ENCODE measurements at regions not wholly inside any gene's neighbourhood (a gene's known extent, or its start where the extent isn't known, plus 50 kb on each side); places are given as distances from the start of the nearest gene placed in this dataset.

DNA sequence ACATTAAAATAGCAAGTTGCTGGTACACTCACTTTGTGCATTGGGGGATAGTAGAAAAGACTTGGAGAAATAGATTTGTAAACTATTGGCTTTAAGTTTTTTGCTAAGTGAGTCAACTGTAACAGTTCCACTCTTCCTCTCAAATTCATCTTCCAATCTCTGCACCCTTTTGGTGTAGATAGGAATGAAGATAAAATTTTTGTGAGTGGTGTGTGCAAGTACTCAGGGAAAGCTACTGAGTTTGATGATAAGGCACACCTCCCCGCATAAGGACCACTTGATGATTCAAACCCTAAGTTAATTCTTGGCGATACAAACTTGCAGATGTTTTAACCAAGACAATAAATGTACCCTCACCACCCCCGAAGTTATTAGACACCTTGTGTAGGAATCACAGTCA, 168.3 kb upstream of the SLITRK1 start:
- TF ChIP-seq, protein P1, sequence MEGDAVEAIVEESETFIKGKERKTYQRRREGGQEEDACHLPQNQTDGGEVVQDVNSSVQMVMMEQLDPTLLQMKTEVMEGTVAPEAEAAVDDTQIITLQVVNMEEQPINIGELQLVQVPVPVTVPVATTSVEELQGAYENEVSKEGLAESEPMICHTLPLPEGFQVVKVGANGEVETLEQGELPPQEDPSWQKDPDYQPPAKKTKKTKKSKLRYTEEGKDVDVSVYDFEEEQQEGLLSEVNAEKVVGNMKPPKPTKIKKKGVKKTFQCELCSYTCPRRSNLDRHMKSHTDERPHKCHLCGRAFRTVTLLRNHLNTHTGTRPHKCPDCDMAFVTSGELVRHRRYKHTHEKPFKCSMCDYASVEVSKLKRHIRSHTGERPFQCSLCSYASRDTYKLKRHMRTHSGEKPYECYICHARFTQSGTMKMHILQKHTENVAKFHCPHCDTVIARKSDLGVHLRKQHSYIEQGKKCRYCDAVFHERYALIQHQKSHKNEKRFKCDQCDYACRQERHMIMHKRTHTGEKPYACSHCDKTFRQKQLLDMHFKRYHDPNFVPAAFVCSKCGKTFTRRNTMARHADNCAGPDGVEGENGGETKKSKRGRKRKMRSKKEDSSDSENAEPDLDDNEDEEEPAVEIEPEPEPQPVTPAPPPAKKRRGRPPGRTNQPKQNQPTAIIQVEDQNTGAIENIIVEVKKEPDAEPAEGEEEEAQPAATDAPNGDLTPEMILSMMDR (conservative IDR thresholded peaks at IDR 0.05 in 1 of 2, IDR thresholded peaks at IDR 0.05 in 1 of 2; ENCODE audit: low read depth in 1 of 2, low read length in 2 of 2), result no peak
- TF ChIP-seq EZH2 (IDR thresholded peaks at IDR 0.05; ENCODE audit: low read length, missing control alignments), result no peak
